ENCODE measurements at regions not wholly inside any gene's neighbourhood (a gene's known extent, or its start where the extent isn't known, plus 50 kb on each side); places are given as distances from the start of the nearest gene placed in this dataset.

DNA sequence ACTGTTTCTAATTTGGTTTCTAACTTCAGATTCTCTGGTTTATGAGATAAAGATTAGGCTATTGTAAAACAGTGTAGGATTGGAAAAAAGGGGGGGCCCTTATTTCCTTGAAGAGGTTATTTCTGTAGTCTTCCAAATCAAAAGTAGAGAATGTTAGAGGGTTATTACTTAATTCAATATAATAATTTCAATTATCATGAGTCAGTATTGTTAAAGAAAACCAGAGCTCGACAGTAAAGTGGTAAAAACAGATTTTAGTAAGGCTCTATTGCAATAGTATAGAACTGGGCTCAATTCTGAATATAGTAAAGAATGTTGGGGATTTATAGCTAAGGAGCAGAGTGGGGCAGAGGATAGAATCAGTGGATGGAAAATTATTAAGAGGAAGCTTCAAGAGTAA is 140.0 kb downstream of the TANC2 start (continued):
- TF ChIP-seq, protein P1, sequence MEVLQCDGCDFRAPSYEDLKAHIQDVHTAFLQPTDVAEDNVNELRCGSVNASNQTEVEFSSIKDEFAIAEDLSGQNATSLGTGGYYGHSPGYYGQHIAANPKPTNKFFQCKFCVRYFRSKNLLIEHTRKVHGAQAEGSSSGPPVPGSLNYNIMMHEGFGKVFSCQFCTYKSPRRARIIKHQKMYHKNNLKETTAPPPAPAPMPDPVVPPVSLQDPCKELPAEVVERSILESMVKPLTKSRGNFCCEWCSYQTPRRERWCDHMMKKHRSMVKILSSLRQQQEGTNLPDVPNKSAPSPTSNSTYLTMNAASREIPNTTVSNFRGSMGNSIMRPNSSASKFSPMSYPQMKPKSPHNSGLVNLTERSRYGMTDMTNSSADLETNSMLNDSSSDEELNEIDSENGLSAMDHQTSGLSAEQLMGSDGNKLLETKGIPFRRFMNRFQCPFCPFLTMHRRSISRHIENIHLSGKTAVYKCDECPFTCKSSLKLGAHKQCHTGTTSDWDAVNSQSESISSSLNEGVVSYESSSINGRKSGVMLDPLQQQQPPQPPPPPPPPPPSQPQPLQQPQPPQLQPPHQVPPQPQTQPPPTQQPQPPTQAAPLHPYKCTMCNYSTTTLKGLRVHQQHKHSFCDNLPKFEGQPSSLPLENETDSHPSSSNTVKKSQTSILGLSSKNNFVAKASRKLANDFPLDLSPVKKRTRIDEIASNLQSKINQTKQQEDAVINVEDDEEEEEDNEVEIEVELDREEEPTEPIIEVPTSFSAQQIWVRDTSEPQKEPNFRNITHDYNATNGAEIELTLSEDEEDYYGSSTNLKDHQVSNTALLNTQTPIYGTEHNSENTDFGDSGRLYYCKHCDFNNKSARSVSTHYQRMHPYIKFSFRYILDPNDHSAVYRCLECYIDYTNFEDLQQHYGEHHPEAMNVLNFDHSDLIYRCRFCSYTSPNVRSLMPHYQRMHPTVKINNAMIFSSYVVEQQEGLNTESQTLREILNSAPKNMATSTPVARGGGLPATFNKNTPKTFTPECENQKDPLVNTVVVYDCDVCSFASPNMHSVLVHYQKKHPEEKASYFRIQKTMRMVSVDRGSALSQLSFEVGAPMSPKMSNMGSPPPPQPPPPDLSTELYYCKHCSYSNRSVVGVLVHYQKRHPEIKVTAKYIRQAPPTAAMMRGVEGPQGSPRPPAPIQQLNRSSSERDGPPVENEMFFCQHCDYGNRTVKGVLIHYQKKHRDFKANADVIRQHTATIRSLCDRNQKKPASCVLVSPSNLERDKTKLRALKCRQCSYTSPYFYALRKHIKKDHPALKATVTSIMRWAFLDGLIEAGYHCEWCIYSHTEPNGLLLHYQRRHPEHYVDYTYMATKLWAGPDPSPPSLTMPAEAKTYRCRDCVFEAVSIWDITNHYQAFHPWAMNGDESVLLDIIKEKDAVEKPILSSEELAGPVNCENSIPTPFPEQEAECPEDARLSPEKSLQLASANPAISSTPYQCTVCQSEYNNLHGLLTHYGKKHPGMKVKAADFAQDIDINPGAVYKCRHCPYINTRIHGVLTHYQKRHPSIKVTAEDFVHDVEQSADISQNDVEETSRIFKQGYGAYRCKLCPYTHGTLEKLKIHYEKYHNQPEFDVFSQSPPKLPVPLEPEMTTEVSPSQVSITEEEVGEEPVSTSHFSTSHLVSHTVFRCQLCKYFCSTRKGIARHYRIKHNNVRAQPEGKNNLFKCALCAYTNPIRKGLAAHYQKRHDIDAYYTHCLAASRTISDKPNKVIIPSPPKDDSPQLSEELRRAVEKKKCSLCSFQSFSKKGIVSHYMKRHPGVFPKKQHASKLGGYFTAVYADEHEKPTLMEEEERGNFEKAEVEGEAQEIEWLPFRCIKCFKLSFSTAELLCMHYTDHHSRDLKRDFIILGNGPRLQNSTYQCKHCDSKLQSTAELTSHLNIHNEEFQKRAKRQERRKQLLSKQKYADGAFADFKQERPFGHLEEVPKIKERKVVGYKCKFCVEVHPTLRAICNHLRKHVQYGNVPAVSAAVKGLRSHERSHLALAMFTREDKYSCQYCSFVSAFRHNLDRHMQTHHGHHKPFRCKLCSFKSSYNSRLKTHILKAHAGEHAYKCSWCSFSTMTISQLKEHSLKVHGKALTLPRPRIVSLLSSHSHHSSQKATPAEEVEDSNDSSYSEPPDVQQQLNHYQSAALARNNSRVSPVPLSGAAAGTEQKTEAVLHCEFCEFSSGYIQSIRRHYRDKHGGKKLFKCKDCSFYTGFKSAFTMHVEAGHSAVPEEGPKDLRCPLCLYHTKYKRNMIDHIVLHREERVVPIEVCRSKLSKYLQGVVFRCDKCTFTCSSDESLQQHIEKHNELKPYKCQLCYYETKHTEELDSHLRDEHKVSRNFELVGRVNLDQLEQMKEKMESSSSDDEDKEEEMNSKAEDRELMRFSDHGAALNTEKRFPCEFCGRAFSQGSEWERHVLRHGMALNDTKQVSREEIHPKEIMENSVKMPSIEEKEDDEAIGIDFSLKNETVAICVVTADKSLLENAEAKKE (CRISPR knock-in tag; IDR thresholded peaks at IDR 0.05): no peak
- TF ChIP-seq JUNB (IDR thresholded peaks at IDR 0.05; ENCODE audit: unreplicated experiment) (no peak), EZH2 (IDR thresholded peaks at IDR 0.05; ENCODE audit: low read depth, unreplicated experiment) (no peak), POLR2AphosphoS5 (IDR thresholded peaks at IDR 0.05; ENCODE audit: low read depth) (no peak)

DNA sequence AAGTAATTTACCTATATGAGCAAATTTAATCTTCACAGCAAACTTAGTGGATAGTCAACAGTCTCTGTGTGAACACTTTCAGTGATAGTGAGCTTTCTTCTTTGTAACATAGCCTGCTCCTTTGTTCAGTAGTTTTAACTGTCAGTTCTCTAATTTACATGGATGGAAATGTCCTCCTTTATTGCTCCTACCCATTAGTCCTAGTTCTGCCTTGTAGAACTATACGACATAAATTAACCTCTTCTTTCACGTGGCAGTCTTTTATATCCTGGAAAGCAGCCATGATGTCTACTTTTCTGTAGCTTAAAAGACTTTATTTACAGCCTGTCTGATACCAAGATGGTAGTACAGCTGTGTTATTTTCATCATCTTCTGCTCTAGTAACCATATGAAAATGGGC is 143.6 kb downstream of the TANC2 start:
- no peak overlapping the region for H3K27ac ChIP-seq (ENCODE audit: low read depth)
- Mint-ChIP-seq H3K36me3 (ENCODE audit: low read depth) (no peaks in the 10 kb centered on the region), H3K27me3 (ENCODE audit: insufficient read depth, low read depth, poor library complexity) (no peaks in the 10 kb centered on the region), H3K27ac (no peak overlapping the region), H3K4me1 (peaks cover 2% of the 10 kb centered on the region; the same call in 1 of the 3 replicates), H3K9me3 (no peaks in the 10 kb centered on the region), H3K4me3 (no peak overlapping the region)
- H3F3A ChIP-seq (replicated peaks; ENCODE audit: low read depth): no peaks in the 10 kb centered on the region
- DNase-seq (ENCODE audit: low spot score) (no peak), ATAC-seq (no peak)
- H4K20me1 ChIP-seq (replicated peaks; ENCODE audit: insufficient read depth): no peaks in the 10 kb centered on the region
- no peak overlapping the region for H3K4me3 ChIP-seq
- no peak overlapping the region for H3K4me2 ChIP-seq
- H3K9me2 ChIP-seq (ENCODE audit: insufficient read depth): no peaks in the 10 kb centered on the region
- no peaks in the 10 kb centered on the region for H3K36me3 ChIP-seq (ENCODE audit: insufficient read depth)
- H3K4me1 ChIP-seq (ENCODE audit: insufficient read depth): no peaks in the 10 kb centered on the region
- no peaks in the 10 kb centered on the region for H3K79me2 ChIP-seq (replicated peaks; ENCODE audit: insufficient read depth)
- no peak overlapping the region for H2AFZ ChIP-seq
- no peak for TF ChIP-seq POLR2AphosphoS5 (IDR thresholded peaks at IDR 0.05; ENCODE audit: low read depth)
- no peak for TF ChIP-seq ZNF114 (CRISPR knock-in tag; IDR thresholded peaks at IDR 0.05)
- TF ChIP-seq, protein P2, sequence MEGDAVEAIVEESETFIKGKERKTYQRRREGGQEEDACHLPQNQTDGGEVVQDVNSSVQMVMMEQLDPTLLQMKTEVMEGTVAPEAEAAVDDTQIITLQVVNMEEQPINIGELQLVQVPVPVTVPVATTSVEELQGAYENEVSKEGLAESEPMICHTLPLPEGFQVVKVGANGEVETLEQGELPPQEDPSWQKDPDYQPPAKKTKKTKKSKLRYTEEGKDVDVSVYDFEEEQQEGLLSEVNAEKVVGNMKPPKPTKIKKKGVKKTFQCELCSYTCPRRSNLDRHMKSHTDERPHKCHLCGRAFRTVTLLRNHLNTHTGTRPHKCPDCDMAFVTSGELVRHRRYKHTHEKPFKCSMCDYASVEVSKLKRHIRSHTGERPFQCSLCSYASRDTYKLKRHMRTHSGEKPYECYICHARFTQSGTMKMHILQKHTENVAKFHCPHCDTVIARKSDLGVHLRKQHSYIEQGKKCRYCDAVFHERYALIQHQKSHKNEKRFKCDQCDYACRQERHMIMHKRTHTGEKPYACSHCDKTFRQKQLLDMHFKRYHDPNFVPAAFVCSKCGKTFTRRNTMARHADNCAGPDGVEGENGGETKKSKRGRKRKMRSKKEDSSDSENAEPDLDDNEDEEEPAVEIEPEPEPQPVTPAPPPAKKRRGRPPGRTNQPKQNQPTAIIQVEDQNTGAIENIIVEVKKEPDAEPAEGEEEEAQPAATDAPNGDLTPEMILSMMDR (conservative IDR thresholded peaks at IDR 0.05; ENCODE audit: low read depth in 2 of 2): no peak
- TF ChIP-seq, protein P3, sequence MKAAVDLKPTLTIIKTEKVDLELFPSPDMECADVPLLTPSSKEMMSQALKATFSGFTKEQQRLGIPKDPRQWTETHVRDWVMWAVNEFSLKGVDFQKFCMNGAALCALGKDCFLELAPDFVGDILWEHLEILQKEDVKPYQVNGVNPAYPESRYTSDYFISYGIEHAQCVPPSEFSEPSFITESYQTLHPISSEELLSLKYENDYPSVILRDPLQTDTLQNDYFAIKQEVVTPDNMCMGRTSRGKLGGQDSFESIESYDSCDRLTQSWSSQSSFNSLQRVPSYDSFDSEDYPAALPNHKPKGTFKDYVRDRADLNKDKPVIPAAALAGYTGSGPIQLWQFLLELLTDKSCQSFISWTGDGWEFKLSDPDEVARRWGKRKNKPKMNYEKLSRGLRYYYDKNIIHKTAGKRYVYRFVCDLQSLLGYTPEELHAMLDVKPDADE (IDR thresholded peaks at IDR 0.05): no peak
- no peak for TF ChIP-seq EZH2phosphoT487 (IDR thresholded peaks at IDR 0.05; ENCODE audit: unreplicated experiment)
- no peak for TF ChIP-seq CREB1 (CRISPR knock-in tag; IDR thresholded peaks at IDR 0.05; ENCODE audit: low read depth)
- no peak for TF ChIP-seq JUNB (IDR thresholded peaks at IDR 0.05; ENCODE audit: unreplicated experiment)
- no peak for TF ChIP-seq EZH2 (IDR thresholded peaks at IDR 0.05; ENCODE audit: low read depth, unreplicated experiment)
- TF ChIP-seq ZNF331 (CRISPR knock-in tag; IDR thresholded peaks at IDR 0.05; ENCODE audit: low read depth): no peak
- TF ChIP-seq, protein P4, sequence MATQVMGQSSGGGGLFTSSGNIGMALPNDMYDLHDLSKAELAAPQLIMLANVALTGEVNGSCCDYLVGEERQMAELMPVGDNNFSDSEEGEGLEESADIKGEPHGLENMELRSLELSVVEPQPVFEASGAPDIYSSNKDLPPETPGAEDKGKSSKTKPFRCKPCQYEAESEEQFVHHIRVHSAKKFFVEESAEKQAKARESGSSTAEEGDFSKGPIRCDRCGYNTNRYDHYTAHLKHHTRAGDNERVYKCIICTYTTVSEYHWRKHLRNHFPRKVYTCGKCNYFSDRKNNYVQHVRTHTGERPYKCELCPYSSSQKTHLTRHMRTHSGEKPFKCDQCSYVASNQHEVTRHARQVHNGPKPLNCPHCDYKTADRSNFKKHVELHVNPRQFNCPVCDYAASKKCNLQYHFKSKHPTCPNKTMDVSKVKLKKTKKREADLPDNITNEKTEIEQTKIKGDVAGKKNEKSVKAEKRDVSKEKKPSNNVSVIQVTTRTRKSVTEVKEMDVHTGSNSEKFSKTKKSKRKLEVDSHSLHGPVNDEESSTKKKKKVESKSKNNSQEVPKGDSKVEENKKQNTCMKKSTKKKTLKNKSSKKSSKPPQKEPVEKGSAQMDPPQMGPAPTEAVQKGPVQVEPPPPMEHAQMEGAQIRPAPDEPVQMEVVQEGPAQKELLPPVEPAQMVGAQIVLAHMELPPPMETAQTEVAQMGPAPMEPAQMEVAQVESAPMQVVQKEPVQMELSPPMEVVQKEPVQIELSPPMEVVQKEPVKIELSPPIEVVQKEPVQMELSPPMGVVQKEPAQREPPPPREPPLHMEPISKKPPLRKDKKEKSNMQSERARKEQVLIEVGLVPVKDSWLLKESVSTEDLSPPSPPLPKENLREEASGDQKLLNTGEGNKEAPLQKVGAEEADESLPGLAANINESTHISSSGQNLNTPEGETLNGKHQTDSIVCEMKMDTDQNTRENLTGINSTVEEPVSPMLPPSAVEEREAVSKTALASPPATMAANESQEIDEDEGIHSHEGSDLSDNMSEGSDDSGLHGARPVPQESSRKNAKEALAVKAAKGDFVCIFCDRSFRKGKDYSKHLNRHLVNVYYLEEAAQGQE (IDR thresholded peaks at IDR 0.05; ENCODE audit: unreplicated experiment): no peak
- H3K27me3 ChIP-seq (ENCODE audit: insufficient read depth): no peaks in the 10 kb centered on the region
